ENCODE measurements at regions not wholly inside any gene's neighbourhood (a gene's known extent, or its start where the extent isn't known, plus 50 kb on each side); places are given as distances from the start of the nearest gene placed in this dataset.

DNA sequence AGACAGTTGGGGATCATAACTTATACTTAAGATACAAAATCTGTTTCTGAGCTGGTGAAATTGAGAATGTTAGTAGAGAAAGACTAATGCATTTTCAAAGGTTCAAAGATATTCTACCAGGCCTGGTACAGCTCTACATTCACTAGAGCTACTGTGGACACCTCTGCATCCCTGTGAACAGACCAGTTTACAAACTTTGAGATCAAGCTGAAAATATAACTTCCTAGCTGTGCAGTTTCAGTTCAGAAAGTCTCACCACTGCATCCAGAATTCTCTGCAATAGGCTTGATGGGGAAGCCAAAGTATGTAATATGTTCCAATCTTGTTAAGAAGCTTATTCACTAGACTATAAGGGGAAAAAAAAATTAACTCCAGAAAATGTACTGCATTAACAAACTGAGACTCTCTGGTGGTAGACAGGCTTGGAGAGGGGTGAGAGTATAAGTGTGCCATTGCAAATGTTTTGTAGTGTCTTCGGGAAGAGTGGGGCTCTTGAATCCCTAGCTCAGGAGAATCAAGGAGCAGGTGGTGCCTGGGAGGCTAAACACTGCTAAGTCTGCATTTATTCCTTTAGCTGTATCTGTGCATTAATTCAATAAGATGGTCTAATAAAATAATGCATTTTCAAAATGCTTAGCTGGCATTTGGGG lies 671.9 kb downstream of the NR2F1-AS1 start:
- Histone ChIP-seq H4K20me1 (ENCODE audit: control insufficient read depth, insufficient read depth, low read depth, low read length) (no peaks in the 10 kb centered on the region), H3K9me3 (ENCODE audit: control insufficient read depth, insufficient read depth, low read length) (no peaks in the 10 kb centered on the region), H3K4me3 (ENCODE audit: low read length) (no peak overlapping the region)

DNA sequence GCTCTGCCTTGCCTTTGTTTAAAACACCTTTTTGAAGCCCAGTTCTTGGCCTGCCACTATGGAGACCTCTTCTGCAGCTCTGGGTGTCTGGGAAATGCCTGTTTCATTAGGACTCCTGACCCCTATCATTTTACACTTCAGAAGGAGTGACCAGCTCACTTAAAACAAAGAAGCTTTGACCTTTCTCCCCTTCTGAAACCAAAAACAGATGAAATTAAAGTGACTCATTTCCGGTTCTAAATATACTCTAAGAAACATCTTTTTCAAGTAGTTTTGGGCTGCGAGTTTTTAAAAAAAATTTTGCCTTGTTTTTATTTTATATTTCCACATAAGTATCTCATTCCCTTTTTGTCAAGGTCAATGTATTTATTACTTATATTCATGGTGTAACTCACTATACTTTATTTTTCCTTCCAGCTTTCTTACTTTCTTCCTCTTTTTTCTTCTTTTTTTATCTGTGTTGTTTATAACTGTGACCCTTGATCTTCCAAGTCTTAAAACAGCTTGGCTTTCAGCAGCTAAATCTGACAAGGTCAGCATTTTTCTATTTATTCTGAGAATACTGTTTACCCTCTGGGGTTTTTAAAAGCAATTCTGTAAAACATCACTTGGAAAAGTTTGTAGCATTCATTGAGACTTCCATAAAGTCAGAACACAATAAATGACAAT lies 672.9 kb downstream of the NR2F1-AS1 start:
- Histone ChIP-seq H3K79me2 (ENCODE audit: control insufficient read depth, low read length) (no peaks in the 10 kb centered on the region), H3K36me3 (ENCODE audit: control insufficient read depth, low read length) (no peaks in the 10 kb centered on the region), H3K9me3 (ENCODE audit: control insufficient read depth, insufficient read depth, low read length) (no peaks in the 10 kb centered on the region), H4K20me1 (ENCODE audit: control insufficient read depth, insufficient read depth, low read depth, low read length) (no peaks in the 10 kb centered on the region), H3K9me2 (replicated peaks; ENCODE audit: control insufficient read depth, low read length) (no peaks in the 10 kb centered on the region), H3K27ac (ENCODE audit: low read depth, low read length) (no peak overlapping the region; the same call in 1 of the 2 replicates), H3K4me2 (ENCODE audit: low read length) (peak overlapping the region; percentile 49), H3K4me1 (ENCODE audit: control insufficient read depth, low read length) (peaks cover 11% of the 10 kb centered on the region), H3K4me3 (ENCODE audit: low read length) (peak overlapping the region; percentile 32; the same call in 1 of the 2 replicates), H3F3A (ENCODE audit: control insufficient read depth, insufficient read depth) (no peaks in the 10 kb centered on the region), H3K27me3 (ENCODE audit: control insufficient read depth, low read length) (no peaks in the 10 kb centered on the region)
- no peak for TF ChIP-seq EZH2phosphoT487 (IDR thresholded peaks at IDR 0.05; ENCODE audit: borderline replicate concordance, low read length)
- TF ChIP-seq, protein P1, sequence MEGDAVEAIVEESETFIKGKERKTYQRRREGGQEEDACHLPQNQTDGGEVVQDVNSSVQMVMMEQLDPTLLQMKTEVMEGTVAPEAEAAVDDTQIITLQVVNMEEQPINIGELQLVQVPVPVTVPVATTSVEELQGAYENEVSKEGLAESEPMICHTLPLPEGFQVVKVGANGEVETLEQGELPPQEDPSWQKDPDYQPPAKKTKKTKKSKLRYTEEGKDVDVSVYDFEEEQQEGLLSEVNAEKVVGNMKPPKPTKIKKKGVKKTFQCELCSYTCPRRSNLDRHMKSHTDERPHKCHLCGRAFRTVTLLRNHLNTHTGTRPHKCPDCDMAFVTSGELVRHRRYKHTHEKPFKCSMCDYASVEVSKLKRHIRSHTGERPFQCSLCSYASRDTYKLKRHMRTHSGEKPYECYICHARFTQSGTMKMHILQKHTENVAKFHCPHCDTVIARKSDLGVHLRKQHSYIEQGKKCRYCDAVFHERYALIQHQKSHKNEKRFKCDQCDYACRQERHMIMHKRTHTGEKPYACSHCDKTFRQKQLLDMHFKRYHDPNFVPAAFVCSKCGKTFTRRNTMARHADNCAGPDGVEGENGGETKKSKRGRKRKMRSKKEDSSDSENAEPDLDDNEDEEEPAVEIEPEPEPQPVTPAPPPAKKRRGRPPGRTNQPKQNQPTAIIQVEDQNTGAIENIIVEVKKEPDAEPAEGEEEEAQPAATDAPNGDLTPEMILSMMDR (IDR thresholded peaks at IDR 0.05; ENCODE audit: low read depth, low read length, poor library complexity, severe bottlenecking), result no peak

More for the DNA sequence above, 671.9 kb downstream of the NR2F1-AS1 start:
- Histone ChIP-seq H3K36me3 (ENCODE audit: control insufficient read depth, low read length) (no peaks in the 10 kb centered on the region), H3K4me2 (ENCODE audit: low read length) (no peak overlapping the region), H3K79me2 (ENCODE audit: control insufficient read depth, low read length) (no peaks in the 10 kb centered on the region), H3K9me2 (replicated peaks; ENCODE audit: control insufficient read depth, low read length) (no peaks in the 10 kb centered on the region), H3K27ac (ENCODE audit: low read depth, low read length) (no peak overlapping the region), H3K4me1 (ENCODE audit: control insufficient read depth, low read length) (peaks cover 11% of the 10 kb centered on the region), H3F3A (ENCODE audit: control insufficient read depth, insufficient read depth) (no peaks in the 10 kb centered on the region), H3K27me3 (ENCODE audit: control insufficient read depth, low read length) (no peaks in the 10 kb centered on the region)
- TF ChIP-seq EZH2phosphoT487 (IDR thresholded peaks at IDR 0.05; ENCODE audit: borderline replicate concordance, low read length), result no peak
- TF ChIP-seq, protein P1 (IDR thresholded peaks at IDR 0.05; ENCODE audit: low read depth, low read length, poor library complexity, severe bottlenecking), result no peak

DNA sequence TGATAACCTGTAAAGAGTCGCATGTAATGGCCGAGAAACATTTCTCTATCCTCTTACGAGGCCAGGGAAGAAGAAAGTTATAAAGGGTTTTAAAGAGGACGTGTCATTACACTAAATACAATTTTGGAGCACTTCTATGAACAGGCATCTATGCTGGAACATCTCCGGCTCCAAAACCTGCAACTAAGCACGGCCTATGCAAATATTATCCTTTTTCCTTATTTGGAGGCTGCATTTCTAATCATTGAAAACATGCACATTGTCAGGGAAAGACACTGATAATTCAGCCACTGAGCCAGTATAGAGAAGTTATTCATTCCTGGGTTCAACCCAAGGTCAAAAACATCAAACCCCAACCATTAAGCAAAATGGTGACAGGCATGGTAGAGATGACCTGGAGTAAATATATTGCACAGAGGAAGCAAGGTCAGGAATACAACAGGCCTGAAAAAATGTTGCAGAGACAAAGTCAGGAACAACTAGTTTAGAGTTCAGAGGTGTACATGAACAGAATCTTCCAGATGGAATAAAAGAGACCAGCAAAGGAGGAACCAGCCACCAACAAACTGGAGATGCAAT lies 674.1 kb downstream of the NR2F1-AS1 start:
- Histone ChIP-seq H3K36me3 (ENCODE audit: control insufficient read depth, low read length) (no peaks in the 10 kb centered on the region), H3F3A (ENCODE audit: control insufficient read depth, insufficient read depth) (no peaks in the 10 kb centered on the region), H3K27me3 (ENCODE audit: control insufficient read depth, low read length) (no peaks in the 10 kb centered on the region), H3K27ac (ENCODE audit: low read depth, low read length) (no peak overlapping the region), H3K4me1 (ENCODE audit: control insufficient read depth, low read length) (peaks cover 11% of the 10 kb centered on the region), H3K9me3 (ENCODE audit: control insufficient read depth, insufficient read depth, low read length) (no peaks in the 10 kb centered on the region), H3K4me2 (ENCODE audit: low read length) (no peak overlapping the region), H3K9me2 (replicated peaks; ENCODE audit: control insufficient read depth, low read length) (no peaks in the 10 kb centered on the region), H3K4me3 (ENCODE audit: low read length) (no peak overlapping the region), H4K20me1 (ENCODE audit: control insufficient read depth, insufficient read depth, low read depth, low read length) (no peaks in the 10 kb centered on the region), H3K79me2 (ENCODE audit: control insufficient read depth, low read length) (no peaks in the 10 kb centered on the region)
- TF ChIP-seq EZH2phosphoT487 (IDR thresholded peaks at IDR 0.05; ENCODE audit: borderline replicate concordance, low read length), result no peak
- TF ChIP-seq, protein P1 (IDR thresholded peaks at IDR 0.05; ENCODE audit: low read depth, low read length, poor library complexity, severe bottlenecking), result no peak

All from DOHH2 (cell line).